ENCODE measurements at regions not wholly inside any gene's neighbourhood (a gene's known extent, or its start where the extent isn't known, plus 50 kb on each side); places are given as distances from the start of the nearest gene placed in this dataset.

- ChIA-PET POLR2A (no interaction called here), CTCF (no interaction called here)
- DNase-seq (ENCODE audit: low read depth), result no peak
Measured at GRCh38 chr13:22086597-22087330, 415.9 kb downstream of the FGF9 start.

DNA sequence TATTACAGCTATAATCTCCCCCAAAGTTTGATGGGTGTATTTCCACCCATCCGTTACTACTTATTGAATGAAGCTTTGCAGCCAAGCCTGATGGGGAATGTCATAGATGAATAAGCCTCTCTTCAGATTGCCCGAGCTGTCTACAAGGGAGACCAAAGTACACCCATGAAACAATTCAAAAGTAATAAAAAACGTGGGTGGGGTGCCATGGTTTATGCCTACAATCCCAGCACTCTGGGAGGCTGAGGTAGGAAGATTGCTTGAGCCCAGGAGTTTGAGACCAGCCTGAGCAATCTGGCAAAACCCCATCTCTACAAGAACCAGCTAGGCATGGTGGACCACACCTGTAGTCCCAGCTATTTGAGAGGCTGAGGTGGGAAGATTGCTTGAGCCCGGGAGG, 419.2 kb downstream of the FGF9 start:
- DNase-seq (ENCODE audit: low read depth), result no peak
- ChIA-PET POLR2A (no interaction called here), CTCF (interaction anchor here (0.6 kb wide), 1 partner anchor 401 kb away, joined by 3 read pairs; no protein-coding TSS in a partner anchor)
- Histone ChIP-seq H3K4me3 (ENCODE audit: low read depth, low read length) (no peak overlapping the region), H3K36me3 (ENCODE audit: control insufficient read depth, insufficient read depth, low read length) (no peaks in the 10 kb centered on the region), H3K27me3 (ENCODE audit: control insufficient read depth, insufficient read depth, low read length) (no peaks in the 10 kb centered on the region)
- TF ChIP-seq, protein P1, sequence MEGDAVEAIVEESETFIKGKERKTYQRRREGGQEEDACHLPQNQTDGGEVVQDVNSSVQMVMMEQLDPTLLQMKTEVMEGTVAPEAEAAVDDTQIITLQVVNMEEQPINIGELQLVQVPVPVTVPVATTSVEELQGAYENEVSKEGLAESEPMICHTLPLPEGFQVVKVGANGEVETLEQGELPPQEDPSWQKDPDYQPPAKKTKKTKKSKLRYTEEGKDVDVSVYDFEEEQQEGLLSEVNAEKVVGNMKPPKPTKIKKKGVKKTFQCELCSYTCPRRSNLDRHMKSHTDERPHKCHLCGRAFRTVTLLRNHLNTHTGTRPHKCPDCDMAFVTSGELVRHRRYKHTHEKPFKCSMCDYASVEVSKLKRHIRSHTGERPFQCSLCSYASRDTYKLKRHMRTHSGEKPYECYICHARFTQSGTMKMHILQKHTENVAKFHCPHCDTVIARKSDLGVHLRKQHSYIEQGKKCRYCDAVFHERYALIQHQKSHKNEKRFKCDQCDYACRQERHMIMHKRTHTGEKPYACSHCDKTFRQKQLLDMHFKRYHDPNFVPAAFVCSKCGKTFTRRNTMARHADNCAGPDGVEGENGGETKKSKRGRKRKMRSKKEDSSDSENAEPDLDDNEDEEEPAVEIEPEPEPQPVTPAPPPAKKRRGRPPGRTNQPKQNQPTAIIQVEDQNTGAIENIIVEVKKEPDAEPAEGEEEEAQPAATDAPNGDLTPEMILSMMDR (IDR thresholded peaks at IDR 0.05; ENCODE audit: insufficient read depth, low read depth, low read length), result no peak

More at GRCh38 chr13:22086597-22087330, 415.9 kb downstream of the FGF9 start:
- TF ChIP-seq, protein P1 (IDR thresholded peaks at IDR 0.05; ENCODE audit: insufficient read depth, low read depth, low read length), result no peak
- Histone ChIP-seq H3K27me3 (ENCODE audit: control insufficient read depth, insufficient read depth, low read length) (no peaks in the 10 kb centered on the region), H3K36me3 (ENCODE audit: control insufficient read depth, insufficient read depth, low read length) (no peaks in the 10 kb centered on the region), H3K4me3 (ENCODE audit: low read depth, low read length) (no peak overlapping the region)

DNA sequence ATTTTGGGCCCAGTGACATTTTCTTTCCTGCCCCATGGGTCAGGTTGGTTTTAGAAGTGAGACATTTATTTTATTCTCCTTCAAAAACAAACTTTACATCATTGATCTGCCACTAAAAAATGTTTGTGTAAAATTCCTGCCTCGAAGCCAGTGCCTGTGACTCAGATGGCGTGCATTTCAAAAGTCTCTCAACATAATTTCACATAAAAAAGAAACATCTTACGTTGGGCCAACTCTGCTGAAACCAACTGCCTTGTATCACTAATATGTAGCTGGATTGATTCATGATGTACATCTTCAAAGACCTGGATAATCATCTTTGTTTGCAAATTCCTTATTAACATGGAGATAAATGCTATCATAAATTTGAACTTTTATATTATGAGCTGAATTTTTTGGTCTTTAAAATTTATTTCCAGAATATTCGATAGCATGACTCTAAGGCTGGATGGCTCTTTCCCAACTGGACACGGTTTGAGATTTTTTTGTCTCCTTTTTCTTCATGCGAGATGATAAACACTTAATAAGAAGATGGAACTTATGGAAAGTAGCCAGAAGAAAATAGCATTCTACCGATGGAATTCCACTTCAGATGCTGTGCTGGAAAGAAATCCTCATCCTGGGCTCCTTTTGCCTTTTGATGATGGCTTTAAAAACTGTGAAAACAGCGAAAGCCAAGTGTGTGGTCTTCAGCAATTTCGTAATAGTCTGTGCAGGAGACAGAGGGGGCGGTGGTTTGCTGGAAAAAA, 420.5 kb downstream of the FGF9 start:
- no peak overlapping the region for H3K4me3 ChIP-seq (ENCODE audit: low read depth, low read length)

DNA sequence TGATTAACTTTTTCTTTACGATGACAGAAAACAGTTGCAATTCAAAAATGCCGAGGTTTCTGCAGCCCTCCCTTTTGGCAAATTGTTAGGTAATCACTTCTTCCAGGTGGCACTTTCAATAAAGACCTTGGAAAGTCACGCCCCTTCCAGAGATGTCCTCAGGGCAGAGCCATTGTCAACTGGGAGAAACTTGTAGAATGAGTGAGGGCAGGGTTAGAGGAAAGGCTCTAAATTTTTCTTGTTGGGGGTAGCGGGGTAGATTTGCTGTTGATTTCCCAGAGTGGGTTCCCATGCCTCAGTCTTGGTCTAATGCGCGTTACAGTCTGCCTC, 421.1 kb downstream of the FGF9 start:
- H3K27me3 ChIP-seq (ENCODE audit: control insufficient read depth, insufficient read depth, low read length), result no peaks in the 10 kb centered on the region
- H3K4me3 ChIP-seq (ENCODE audit: low read depth, low read length), result no peak overlapping the region
- TF ChIP-seq, protein P1 (IDR thresholded peaks at IDR 0.05; ENCODE audit: insufficient read depth, low read depth, low read length), result no peak
- POLR2A ChIA-PET, result no interaction called here
- no peak for DNase-seq (ENCODE audit: low read depth)
- CTCF ChIA-PET, result no interaction called here
- H3K36me3 ChIP-seq (ENCODE audit: control insufficient read depth, insufficient read depth, low read length), result no peaks in the 10 kb centered on the region

More for the DNA sequence above, 420.5 kb downstream of the FGF9 start:
- H3K27me3 ChIP-seq (ENCODE audit: control insufficient read depth, insufficient read depth, low read length), result no peaks in the 10 kb centered on the region
- CTCF ChIA-PET, result no interaction called here
- POLR2A ChIA-PET, result no interaction called here
- H3K36me3 ChIP-seq (ENCODE audit: control insufficient read depth, insufficient read depth, low read length), result no peaks in the 10 kb centered on the region
- TF ChIP-seq, protein P1 (IDR thresholded peaks at IDR 0.05; ENCODE audit: insufficient read depth, low read depth, low read length), result no peak
- DNase-seq (ENCODE audit: low read depth), result peak; percentile 81

GRCh38 chr13:22092791-22093560, 422.1 kb downstream of the FGF9 start:
- ChIA-PET POLR2A (no interaction called here), CTCF (no interaction called here)
- TF ChIP-seq, protein P1 (IDR thresholded peaks at IDR 0.05; ENCODE audit: insufficient read depth, low read depth, low read length), result no peak
- Histone ChIP-seq H3K4me3 (ENCODE audit: low read depth, low read length) (no peak overlapping the region), H3K27me3 (ENCODE audit: control insufficient read depth, insufficient read depth, low read length) (no peaks in the 10 kb centered on the region), H3K36me3 (ENCODE audit: control insufficient read depth, insufficient read depth, low read length) (no peaks in the 10 kb centered on the region)
- peak; percentile 46 for DNase-seq (ENCODE audit: low read depth)

Data from BJ (cell line).